ENCODE measurements at regions not wholly inside any gene's neighbourhood (a gene's known extent, or its start where the extent isn't known, plus 50 kb on each side); places are given as distances from the start of the nearest gene placed in this dataset.

GRCh38 chr4:133355633-133356032 lies 206.5 kb downstream of the PCDH10 start:
- TF ChIP-seq POLR2A (IDR thresholded peaks at IDR 0.05) (no peak), CTCF (IDR thresholded peaks at IDR 0.05) (no peak), POLR2AphosphoS5 (IDR thresholded peaks at IDR 0.05) (no peak)

Data from breast epithelium (tissue), 3 donors.